HCT116 (cell line): ENCODE measurements at regions not wholly inside any gene's neighbourhood (a gene's known extent, or its start where the extent isn't known, plus 50 kb on each side); places are given as distances from the start of the nearest gene placed in this dataset.

Experiments
- EZH2 ChIP-seq: fragments of 200-600 bp; sonication (generic); IDR thresholded peaks from 2 replicates; pipeline ENCODE4 v1.6.1; 2017; ENCODE audit warnings: antibody characterized with exemption, mixed run types
- EZH2phosphoT487 ChIP-seq: fragments of 200-600 bp; IDR thresholded peaks from 2 replicates; pipeline ENCODE4 v1.6.1; 2018; ENCODE audit warnings: antibody characterized with exemption, borderline replicate concordance
- POLR2A ChIP-seq: IDR thresholded peaks from 2 replicates; pipeline ENCODE4 v1.7.0; 2011; ENCODE audit warnings: borderline replicate concordance; ENCODE audit not compliant: insufficient read depth, insufficient read length; ENCODE audit errors: extremely low read depth
- POLR2AphosphoS5 ChIP-seq: IDR thresholded peaks from 2 replicates; pipeline ENCODE4 v1.6.1; 2011; ENCODE audit warnings: mild to moderate bottlenecking, low read depth, low read length, moderate library complexity
- RAD21 ChIP-seq: IDR thresholded peaks from 2 replicates; pipeline ENCODE4 v1.6.1; 2012; ENCODE audit warnings: low read depth, mild to moderate bottlenecking
- TF ChIP-seq, protein P1 (sequence below), 3 experiments: fragments of 200-600 bp in 1 of 3; sonication (generic) in 1 of 3; IDR thresholded peaks in 2 of 3; conservative IDR thresholded peaks in 1 of 3; 2 replicates each; pipeline ENCODE4 v1.5.1; 2012 to 2017; ENCODE audit warnings: low read depth in 2 of 3, low read length in 2 of 3, antibody characterized with exemption in 1 of 3, borderline replicate concordance in 1 of 3, control low read depth in 1 of 3, mild to moderate bottlenecking in 1 of 3, mixed read lengths in 1 of 3, mixed run types in 1 of 3, moderate library complexity in 1 of 3; ENCODE audit not compliant: insufficient read depth in 1 of 3
- TF ChIP-seq, protein P2 (sequence below): IDR thresholded peaks from 2 replicates; pipeline ENCODE4 v1.6.1; 2012

DNA sequence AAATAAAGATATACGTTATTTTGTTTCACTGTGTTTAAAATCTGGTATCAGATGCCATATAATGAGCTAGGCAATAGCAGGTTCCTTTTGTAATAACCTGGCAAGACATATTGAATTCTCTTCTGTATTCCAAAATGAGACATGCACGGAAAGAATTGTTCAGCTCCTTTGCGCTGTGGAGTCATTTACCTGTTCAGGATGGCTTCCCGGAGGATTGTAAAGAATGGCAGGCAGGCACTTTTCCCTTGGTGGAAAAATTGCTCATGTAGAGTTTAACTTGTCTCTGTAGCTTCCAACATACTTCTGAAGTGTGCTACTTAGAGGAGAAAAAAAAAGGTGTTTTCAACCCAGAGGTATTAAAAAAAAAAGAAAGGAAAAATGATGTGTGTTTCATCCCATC is 805.2 kb downstream of the GALC start:
- TF ChIP-seq, protein P1, sequence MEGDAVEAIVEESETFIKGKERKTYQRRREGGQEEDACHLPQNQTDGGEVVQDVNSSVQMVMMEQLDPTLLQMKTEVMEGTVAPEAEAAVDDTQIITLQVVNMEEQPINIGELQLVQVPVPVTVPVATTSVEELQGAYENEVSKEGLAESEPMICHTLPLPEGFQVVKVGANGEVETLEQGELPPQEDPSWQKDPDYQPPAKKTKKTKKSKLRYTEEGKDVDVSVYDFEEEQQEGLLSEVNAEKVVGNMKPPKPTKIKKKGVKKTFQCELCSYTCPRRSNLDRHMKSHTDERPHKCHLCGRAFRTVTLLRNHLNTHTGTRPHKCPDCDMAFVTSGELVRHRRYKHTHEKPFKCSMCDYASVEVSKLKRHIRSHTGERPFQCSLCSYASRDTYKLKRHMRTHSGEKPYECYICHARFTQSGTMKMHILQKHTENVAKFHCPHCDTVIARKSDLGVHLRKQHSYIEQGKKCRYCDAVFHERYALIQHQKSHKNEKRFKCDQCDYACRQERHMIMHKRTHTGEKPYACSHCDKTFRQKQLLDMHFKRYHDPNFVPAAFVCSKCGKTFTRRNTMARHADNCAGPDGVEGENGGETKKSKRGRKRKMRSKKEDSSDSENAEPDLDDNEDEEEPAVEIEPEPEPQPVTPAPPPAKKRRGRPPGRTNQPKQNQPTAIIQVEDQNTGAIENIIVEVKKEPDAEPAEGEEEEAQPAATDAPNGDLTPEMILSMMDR (IDR thresholded peaks at IDR 0.05 in 2 of 3, conservative IDR thresholded peaks at IDR 0.05 in 1 of 3; ENCODE audit: borderline replicate concordance in 1 of 3, insufficient read depth in 1 of 3, low read depth in 2 of 3, low read length in 2 of 3): no peak
- TF ChIP-seq POLR2AphosphoS5: no peak
- no peak for TF ChIP-seq EZH2phosphoT487
- no peak for TF ChIP-seq EZH2
- no peak for TF ChIP-seq POLR2A
- TF ChIP-seq, protein P2, sequence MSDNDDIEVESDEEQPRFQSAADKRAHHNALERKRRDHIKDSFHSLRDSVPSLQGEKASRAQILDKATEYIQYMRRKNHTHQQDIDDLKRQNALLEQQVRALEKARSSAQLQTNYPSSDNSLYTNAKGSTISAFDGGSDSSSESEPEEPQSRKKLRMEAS: no peak
- TF ChIP-seq RAD21: no peak
